A204.1 (cell line): ENCODE measurements at regions not wholly inside any gene's neighbourhood (a gene's known extent, or its start where the extent isn't known, plus 50 kb on each side); places are given as distances from the start of the nearest gene placed in this dataset.
"Not testable (repeated sequence)": the region's sequence is repeated elsewhere in the genome, so short reads cannot be mapped to it uniquely, and the experiment has no call there.

Source experiments
- FAIRE-seq: peaks from 2 replicates; lab custom pipeline; 2012; peaks lifted over from hg19 to GRCh38; lab: Jason Lieb, UNC

GRCh38 chr18:28365411-28365831 lies 188.5 kb upstream of the CDH2 start:
- no peak for FAIRE-seq

- no peak for FAIRE-seq
Measured at GRCh38 chr18:28363124-28363523, 186.2 kb upstream of the CDH2 start.

GRCh38 chr18:28359176-28359575 lies 182.2 kb upstream of the CDH2 start:
- FAIRE-seq = no peak

- no peak for FAIRE-seq
Measured at GRCh38 chr18:28357766-28358401, 181.0 kb upstream of the CDH2 start.

- no peak for FAIRE-seq
Measured at GRCh38 chr18:28350821-28351220, 173.9 kb upstream of the CDH2 start.

- FAIRE-seq = no peak
Measured at GRCh38 chr18:28342231-28342630, 165.3 kb upstream of the CDH2 start.

GRCh38 chr18:28338316-28338715 lies 161.4 kb upstream of the CDH2 start:
- no peak for FAIRE-seq

GRCh38 chr18:28334516-28334915 lies 157.6 kb upstream of the CDH2 start:
- FAIRE-seq = no peak

GRCh38 chr18:28332071-28332470 lies 155.1 kb upstream of the CDH2 start:
- no peak for FAIRE-seq

GRCh38 chr18:28331551-28331950 lies 154.6 kb upstream of the CDH2 start:
- FAIRE-seq = no peak

- no peak for FAIRE-seq
Measured at GRCh38 chr18:28313602-28314001, 136.7 kb upstream of the CDH2 start.

- FAIRE-seq = no peak
Measured at GRCh38 chr18:28288784-28289183, 111.9 kb upstream of the CDH2 start.

GRCh38 chr18:28287146-28287545 lies 110.2 kb upstream of the CDH2 start:
- FAIRE-seq = no peak

- no peak for FAIRE-seq
Measured at GRCh38 chr18:28284132-28284531, 107.2 kb upstream of the CDH2 start.

GRCh38 chr18:28281400-28281799 lies 104.5 kb upstream of the CDH2 start:
- no peak for FAIRE-seq

GRCh38 chr18:28269750-28270149 lies 92.8 kb upstream of the CDH2 start:
- no peak for FAIRE-seq

GRCh38 chr18:28267878-28268625 lies 91.1 kb upstream of the CDH2 start:
- FAIRE-seq = no peak

- no peak for FAIRE-seq
Measured at GRCh38 chr18:28267276-28267675, 90.3 kb upstream of the CDH2 start.

GRCh38 chr18:28256166-28256565 lies 79.2 kb upstream of the CDH2 start:
- no peak for FAIRE-seq

- FAIRE-seq = no peak
Measured at GRCh38 chr18:28248653-28249052, 71.7 kb upstream of the CDH2 start.

- FAIRE-seq = not testable (repeated sequence)
Measured at GRCh38 chr18:28240626-28241025, 63.7 kb upstream of the CDH2 start.

- no peak for FAIRE-seq
Measured at GRCh38 chr18:28236487-28236886, 59.6 kb upstream of the CDH2 start.
